HG03025 (cell line): ENCODE measurements at regions not wholly inside any gene's neighbourhood (a gene's known extent, or its start where the extent isn't known, plus 50 kb on each side); places are given as distances from the start of the nearest gene placed in this dataset.

Experiments
- ATAC-seq: cut with Tn5 transposase; IDR thresholded peaks from one replicate; pipeline ENCODE4 v1.9.1; 2021; ENCODE audit warnings: mild to moderate bottlenecking, moderate library complexity; ENCODE audit not compliant: unreplicated experiment, low FRiP score

DNA sequence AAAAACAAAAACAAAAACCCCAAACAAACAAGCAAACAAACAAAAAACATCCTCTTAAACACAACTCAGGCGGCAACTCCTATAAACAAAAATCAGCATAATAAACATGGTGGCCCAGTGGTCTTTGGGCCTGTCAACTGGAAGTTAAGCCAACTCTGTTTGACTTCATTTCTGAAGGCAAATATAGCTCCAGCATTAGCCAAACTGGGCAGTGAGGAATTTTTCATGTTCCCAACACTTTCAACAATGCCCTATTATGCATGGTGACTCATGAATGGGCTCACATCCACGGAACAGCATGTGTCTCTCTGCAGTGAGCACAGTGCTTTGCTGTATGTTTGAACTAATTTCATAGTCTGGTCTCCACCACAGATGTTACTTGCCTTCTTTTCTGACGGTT lies 143.9 kb upstream of the STC2 start:
- ATAC-seq, result no peak

DNA sequence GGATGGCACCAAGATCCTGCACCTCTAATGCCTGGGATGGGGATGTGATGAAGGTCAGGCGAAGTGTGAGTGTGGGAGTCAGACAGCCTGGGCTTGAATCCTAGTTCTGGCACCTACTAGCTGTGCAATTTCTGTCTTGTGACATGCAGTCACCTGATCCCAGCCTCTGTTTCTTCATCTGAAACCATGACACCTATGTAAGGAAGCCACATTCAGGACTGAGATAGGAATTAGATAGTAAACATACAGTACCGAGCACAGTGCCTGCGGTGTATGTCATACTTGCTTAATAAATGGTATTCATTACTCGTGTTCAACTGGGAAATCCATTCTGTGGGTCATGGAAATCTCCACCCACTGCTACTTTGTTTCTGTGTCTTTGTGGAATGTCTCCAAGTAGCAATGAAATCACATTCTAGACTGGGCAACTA lies 140.6 kb upstream of the STC2 start:
- ATAC-seq, result no peak

DNA sequence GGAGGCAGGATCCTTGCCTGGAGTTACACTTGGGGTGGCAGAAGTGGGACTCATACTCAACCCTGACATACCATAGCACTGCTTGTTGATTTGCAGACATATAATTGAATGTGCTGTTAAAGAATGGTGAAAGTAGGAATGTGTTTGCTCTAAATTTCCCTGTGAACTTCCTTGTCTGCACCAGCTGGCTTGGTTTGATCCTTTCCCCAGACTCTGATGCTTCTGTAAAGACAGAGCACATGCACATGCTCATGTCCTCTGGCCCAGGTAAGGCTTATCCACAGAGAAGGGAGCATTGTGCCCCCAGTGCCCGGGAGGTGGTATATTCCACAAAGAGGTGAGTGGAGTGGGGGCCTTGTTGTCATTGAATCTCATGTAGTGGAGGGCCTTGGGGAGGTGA lies 138.0 kb upstream of the STC2 start:
- no peak for ATAC-seq

DNA sequence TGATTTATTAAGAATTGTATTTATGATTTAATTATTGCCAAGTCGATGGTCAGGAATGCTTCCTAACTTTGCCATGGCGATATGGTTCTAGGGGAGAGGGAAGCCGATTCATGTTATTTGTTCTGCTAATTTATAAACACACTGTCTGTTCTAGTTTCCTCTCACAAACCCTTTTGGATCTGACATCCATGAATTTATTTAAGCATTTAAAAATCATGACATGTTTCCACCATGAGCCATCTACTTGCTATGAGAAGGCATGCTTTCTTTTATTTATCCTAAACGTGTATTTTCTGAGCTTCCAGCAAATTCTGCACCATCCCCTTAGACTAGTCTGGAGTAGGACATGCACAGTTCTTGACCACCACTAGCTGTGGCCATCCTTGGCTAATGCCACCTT lies 136.6 kb upstream of the STC2 start:
- no peak for ATAC-seq

GRCh38 chr5:173463207-173463606 lies 135.0 kb upstream of the STC2 start:
- ATAC-seq, result no peak

GRCh38 chr5:173458828-173459609 lies 130.8 kb upstream of the STC2 start:
- no peak for ATAC-seq

DNA sequence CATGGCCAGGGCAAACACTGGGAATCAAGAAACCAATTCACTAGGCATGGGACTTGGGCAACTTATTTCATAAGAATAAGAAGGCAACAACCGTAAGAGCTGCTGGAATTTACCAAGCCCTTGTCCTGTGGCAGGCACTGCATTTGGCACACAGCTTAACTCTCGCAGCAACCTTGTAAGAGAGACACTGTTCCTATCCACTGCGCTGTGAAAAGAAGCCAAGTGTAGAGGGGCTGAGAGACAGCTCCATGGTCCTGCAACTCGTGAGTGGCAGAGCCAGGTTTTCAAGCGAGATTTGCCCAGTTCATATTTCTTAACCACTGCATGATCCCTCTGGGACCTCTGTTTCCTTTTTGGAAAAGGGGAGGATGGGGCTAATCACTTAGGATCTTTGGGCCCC lies 129.3 kb upstream of the STC2 start:
- ATAC-seq, result no peak

DNA sequence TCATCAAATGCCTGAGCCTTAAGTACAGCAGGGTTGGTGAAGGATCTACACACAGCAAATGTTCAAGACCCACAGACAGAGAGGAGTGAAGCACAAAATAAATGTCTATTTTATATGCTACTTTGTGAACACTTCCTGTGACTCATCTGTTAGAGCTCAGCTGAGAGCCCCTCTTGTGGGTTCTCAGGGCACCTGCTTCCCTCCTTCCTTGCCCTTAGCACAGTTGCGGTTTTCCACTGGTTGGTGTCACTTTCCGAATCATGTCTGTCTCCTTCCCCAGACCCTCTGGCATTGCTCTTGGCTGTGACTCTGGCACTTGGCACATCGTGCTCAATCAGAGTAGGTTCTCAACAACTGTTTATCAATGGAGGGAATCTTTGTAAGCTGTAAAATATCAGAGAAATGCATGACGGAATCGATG lies 128.5 kb upstream of the STC2 start:
- ATAC-seq, result no peak

- no peak for ATAC-seq
These were observed 128.0 kb upstream of the STC2 start for GRCh38 chr5:173456181-173456580.

DNA sequence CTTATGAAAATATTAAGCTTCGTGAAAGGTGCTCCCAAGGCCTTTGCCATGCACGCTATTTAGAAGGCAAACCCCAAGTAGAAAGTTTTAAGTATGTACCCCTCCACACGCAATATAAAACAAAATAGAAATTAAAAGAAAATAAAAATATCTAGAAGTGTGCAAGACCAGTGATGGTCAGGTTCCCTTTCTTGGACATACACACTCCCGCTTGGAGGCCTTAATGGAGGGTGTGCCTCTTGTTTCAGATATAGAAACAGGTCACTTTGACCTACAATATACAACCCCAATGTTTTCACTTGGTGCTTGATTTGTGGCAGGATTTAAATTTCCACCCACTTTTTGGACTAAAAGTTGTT lies 127.4 kb upstream of the STC2 start:
- ATAC-seq, result no peak

GRCh38 chr5:173454736-173455598 lies 126.8 kb upstream of the STC2 start:
- ATAC-seq, result no peak

- ATAC-seq, result no peak
These were observed 126.1 kb upstream of the STC2 start for GRCh38 chr5:173454361-173454735.

DNA sequence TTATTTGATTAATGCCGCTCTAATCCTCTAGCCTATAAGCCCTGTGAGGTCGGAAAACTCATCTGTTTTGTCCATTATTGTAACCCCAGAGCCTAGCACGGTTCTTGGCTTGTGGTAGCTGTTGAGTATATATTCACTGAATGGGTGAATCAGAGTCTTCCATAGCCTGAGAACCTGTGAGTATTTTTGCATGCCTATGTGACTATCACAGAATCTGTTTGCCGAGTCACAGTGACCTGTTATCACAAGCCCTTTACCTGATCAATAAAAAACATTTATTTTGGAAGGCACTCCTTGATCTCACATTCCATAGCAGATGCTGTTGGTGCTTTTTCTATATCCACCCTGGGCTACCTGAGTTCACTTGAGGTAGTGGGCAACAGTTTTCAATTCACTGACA lies 125.0 kb upstream of the STC2 start:
- ATAC-seq, result no peak

DNA sequence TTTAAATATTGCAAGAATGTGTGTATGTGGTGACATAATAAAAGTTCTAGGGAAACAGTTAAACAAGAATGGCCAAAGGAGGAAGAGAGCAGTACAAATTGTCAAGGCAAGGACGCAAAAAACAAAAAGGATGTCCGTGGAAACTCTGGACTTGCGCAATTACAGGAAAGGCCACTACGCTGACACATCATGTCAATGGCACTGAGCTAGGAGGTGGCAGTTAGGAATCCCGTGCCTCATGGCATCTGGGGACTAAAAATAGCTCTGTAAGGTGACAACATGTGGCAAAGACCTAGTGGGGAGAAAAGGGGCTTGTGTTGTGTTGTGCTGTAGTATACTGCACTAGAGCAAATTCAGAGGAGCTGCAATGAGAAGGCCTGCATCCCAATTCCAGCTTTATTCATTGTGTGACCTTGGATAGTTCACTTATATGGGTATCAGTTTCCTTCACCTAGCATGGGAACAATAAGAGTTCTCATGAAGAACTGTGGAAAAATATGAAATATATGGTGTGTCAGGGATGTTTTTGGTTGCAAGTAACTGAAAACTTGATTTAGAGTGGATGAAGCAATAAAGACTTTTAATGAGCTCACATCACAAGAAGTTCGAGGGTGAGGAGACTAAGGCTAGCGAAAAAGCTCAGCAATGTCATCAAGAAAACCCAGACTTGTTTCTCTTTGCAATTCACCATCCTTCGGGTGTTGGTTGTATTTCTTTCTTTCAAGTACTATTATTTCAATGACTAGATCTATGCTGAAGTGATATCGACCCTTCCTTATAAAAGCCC lies 124.1 kb upstream of the STC2 start:
- no peak for ATAC-seq

GRCh38 chr5:173451651-173452050 lies 123.4 kb upstream of the STC2 start:
- ATAC-seq, result no peak

DNA sequence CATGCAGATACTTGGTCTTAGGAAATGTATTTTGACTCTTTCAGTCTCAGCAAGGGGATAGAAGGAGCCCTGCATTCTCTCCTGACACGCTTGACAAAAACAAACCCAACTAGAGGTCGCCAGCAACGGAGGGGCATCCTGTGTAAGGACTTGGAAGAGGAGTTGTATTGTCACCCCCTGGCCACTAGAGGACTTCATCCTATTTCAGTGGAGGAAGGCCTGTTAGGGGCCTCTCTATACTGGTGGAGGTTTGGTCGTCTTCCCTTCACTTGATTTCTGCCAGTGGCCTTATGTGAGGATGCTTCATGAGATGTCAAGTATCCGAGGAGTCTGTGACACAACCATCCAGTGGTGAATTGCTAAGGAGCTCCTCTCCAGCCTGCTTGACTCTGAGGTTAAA lies 122.8 kb upstream of the STC2 start:
- no peak for ATAC-seq

GRCh38 chr5:173450188-173450587 lies 122.0 kb upstream of the STC2 start:
- no peak for ATAC-seq

GRCh38 chr5:173448856-173449255 lies 120.6 kb upstream of the STC2 start:
- no peak for ATAC-seq

GRCh38 chr5:173443971-173444370 lies 115.8 kb upstream of the STC2 start:
- no peak for ATAC-seq

- no peak for ATAC-seq
These were observed 112.9 kb upstream of the STC2 start for GRCh38 chr5:173441053-173441628.

- no peak for ATAC-seq
These were observed 110.7 kb upstream of the STC2 start for GRCh38 chr5:173438951-173439350.
